HFF-Myc (cell line): ENCODE measurements at regions not wholly inside any gene's neighbourhood (a gene's known extent, or its start where the extent isn't known, plus 50 kb on each side); places are given as distances from the start of the nearest gene placed in this dataset.

Experiments
- DNase-seq: peaks from one replicate; pipeline ENCODE4 v3.0.0-alpha.2; 2011; ENCODE audit warnings: low read depth; ENCODE audit errors: extremely low read depth
- H3K4me3 ChIP-seq: replicated peaks from 2 replicates; pipeline ENCODE4 v1.5.1; 2011; ENCODE audit warnings: low read depth, mild to moderate bottlenecking, control low read depth, low read length
- CTCF ChIP-seq: IDR thresholded peaks from 2 replicates; pipeline ENCODE4 v1.5.1; 2012; ENCODE audit warnings: mild to moderate bottlenecking, low read depth, low read length, control low read depth; ENCODE audit errors: missing control alignments

GRCh38 chr16:35564889-35565288, 2105.5 kb downstream of the TP53TG3F start:
- H3K4me3 ChIP-seq: no peak overlapping the region
- no peak for DNase-seq
- TF ChIP-seq CTCF: no peak

- no peak for DNase-seq
Observed at GRCh38 chr16:35565626-35566025, 2106.2 kb downstream of the TP53TG3F start.

GRCh38 chr16:35569413-35569812, 2110.0 kb downstream of the TP53TG3F start:
- no peak for DNase-seq
- no peak for TF ChIP-seq CTCF
- H3K4me3 ChIP-seq: no peak overlapping the region

More at GRCh38 chr16:35565626-35566025, 2106.2 kb downstream of the TP53TG3F start:
- H3K4me3 ChIP-seq: no peak overlapping the region
- no peak for TF ChIP-seq CTCF

- H3K4me3 ChIP-seq: no peak overlapping the region
- TF ChIP-seq CTCF: no peak
- DNase-seq: no peak
Observed at GRCh38 chr16:35570946-35571345, 2111.5 kb downstream of the TP53TG3F start.

- DNase-seq: no peak
- no peak overlapping the region for H3K4me3 ChIP-seq
- TF ChIP-seq CTCF: no peak
Observed at GRCh38 chr16:35572186-35572585, 2112.8 kb downstream of the TP53TG3F start.

- TF ChIP-seq CTCF: no peak
- no peak overlapping the region for H3K4me3 ChIP-seq
- DNase-seq: no peak
Observed at GRCh38 chr16:35573407-35573806, 2114.0 kb downstream of the TP53TG3F start.

- TF ChIP-seq CTCF: no peak
- DNase-seq: no peak
- H3K4me3 ChIP-seq: no peak overlapping the region
Observed at GRCh38 chr16:35574011-35574410, 2114.6 kb downstream of the TP53TG3F start.
